BLaER1 (cell line): ENCODE measurements at regions not wholly inside any gene's neighbourhood (a gene's known extent, or its start where the extent isn't known, plus 50 kb on each side); places are given as distances from the start of the nearest gene placed in this dataset.

Experiments
- H3K27ac ChIP-seq: shearing (Covaris generic); formaldehyde crosslinking; 2 replicates; pipeline ENCODE4 v1.8.1; 2022
- H3K27me3 ChIP-seq: shearing (Covaris generic); formaldehyde crosslinking; 2 replicates; pipeline ENCODE4 v1.8.1; 2022
- H3K36me3 ChIP-seq: shearing (Covaris generic); formaldehyde crosslinking; 2 replicates; pipeline ENCODE4 v1.8.1; 2022
- H3K4me1 ChIP-seq: shearing (Covaris generic); formaldehyde crosslinking; 2 replicates; pipeline ENCODE4 v1.8.1; 2022
- H3K4me2 ChIP-seq: shearing (Covaris generic); formaldehyde crosslinking; 2 replicates; pipeline ENCODE4 v1.8.1; 2022
- H3K4me3 ChIP-seq: shearing (Covaris generic); formaldehyde crosslinking; 2 replicates; pipeline ENCODE4 v1.8.1; 2022
- H3K9ac ChIP-seq: shearing (Covaris generic); formaldehyde crosslinking; 2 replicates; pipeline ENCODE4 v1.8.1; 2022
- H3K9me3 ChIP-seq: shearing (Covaris generic); formaldehyde crosslinking; 2 replicates; pipeline ENCODE4 v1.8.1; 2022
- H4K20me1 ChIP-seq: shearing (Covaris generic); formaldehyde crosslinking; 2 replicates; pipeline ENCODE4 v1.8.1; 2022
- Cebpa-rat ChIP-seq: shearing (Covaris generic); IDR thresholded peaks from 2 replicates; pipeline ENCODE4 v1.8.1; 2022

DNA sequence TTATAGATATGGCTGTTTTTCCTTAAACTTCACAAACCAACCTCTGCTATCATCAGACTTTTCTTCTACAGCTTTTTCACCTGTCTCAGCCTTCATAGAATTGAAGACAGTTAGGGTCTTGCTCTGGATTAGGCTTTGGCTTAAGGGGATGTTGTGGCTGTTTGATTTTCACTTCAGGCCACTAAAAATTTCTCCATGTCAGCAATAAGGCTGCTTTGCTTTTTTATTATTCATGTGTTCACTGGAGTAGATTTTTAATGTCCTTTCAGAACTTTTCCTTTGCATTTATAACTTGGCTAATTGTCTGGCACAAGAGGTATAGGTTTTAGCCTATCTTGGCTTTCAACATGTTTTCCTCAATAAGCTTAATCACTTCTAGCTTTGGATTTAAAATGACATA is 392.6 kb downstream of the RFPL4B start:
- Histone ChIP-seq H3K27me3 (no peaks in the 10 kb centered on the region), H3K4me1 (no peaks in the 10 kb centered on the region), H3K9ac (no peak overlapping the region), H3K36me3 (no peaks in the 10 kb centered on the region), H3K9me3 (no peaks in the 10 kb centered on the region), H3K27ac (no peak overlapping the region), H3K4me3 (no peak overlapping the region), H4K20me1 (no peaks in the 10 kb centered on the region), H3K4me2 (no peak overlapping the region)
- no peak for TF ChIP-seq Cebpa-rat

DNA sequence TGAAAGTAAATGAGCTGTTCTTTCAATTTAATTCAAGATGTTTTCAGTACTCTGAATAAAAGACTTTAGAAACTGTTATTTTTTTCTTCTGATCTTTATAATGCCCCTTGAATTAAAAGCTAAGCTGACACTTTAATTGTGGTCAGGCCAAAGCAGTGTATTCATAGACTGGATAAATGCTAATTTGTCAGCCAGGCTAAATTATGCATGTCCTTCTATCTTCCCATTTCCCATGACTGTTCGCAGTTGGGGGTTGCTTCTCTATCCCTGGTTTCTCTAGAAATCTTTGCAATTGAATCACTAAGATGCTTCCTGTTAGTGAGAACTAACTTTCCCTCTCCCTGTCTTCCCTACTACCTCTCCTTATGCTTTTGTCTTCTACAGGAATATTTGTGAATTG is 396.2 kb downstream of the RFPL4B start:
- no peaks in the 10 kb centered on the region for H3K9me3 ChIP-seq
- no peak overlapping the region for H3K4me3 ChIP-seq
- H3K9ac ChIP-seq = no peak overlapping the region
- H3K4me1 ChIP-seq = no peaks in the 10 kb centered on the region
- no peak for TF ChIP-seq Cebpa-rat
- no peak overlapping the region for H3K4me2 ChIP-seq
- no peaks in the 10 kb centered on the region for H3K36me3 ChIP-seq
- no peak overlapping the region for H3K27ac ChIP-seq
- no peaks in the 10 kb centered on the region for H3K27me3 ChIP-seq
- no peaks in the 10 kb centered on the region for H4K20me1 ChIP-seq

DNA sequence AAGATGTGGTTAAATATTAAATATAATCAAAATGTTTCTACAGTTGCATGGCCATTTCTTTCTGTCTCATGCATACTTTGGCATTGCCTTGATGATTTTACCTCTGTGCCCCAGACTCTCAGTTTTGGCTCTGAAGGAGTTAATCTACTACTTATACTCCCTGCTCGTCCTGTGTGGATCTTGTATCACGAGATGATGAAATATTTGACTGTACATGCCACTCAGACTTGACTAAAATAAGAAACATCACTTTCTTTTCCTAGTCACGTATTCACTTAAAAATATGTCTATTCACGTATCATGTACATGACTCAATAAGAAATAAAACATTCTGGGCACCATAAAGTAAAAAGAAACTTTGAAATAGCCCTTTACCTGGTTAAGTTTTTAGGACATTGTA is 397.7 kb downstream of the RFPL4B start:
- Histone ChIP-seq H4K20me1 (no peaks in the 10 kb centered on the region), H3K4me2 (no peak overlapping the region), H3K4me3 (no peak overlapping the region), H3K36me3 (no peaks in the 10 kb centered on the region), H3K9ac (no peak overlapping the region), H3K27me3 (no peaks in the 10 kb centered on the region), H3K27ac (no peak overlapping the region), H3K4me1 (no peaks in the 10 kb centered on the region), H3K9me3 (no peaks in the 10 kb centered on the region)
- TF ChIP-seq Cebpa-rat = no peak

DNA sequence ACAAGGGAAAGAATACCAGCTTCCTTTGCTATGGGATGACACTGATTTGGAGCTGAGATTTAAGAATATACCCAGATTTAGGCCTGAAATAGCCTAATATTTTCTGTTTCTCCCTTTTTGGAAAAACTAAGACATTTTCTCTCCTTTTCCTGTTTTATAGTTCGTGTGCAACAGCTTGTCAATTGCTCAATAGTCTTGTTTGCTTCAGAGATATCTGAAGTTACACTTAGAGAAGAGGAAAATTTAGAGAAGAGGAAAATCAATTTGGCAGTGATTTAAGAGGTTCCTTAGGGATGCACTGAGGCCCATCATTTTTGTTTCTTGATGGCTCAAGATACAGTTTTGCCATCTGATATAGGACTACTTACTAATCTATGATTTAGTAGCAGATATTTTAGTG is 398.6 kb downstream of the RFPL4B start:
- Histone ChIP-seq H3K9me3 (no peaks in the 10 kb centered on the region), H3K36me3 (no peaks in the 10 kb centered on the region), H3K4me2 (no peak overlapping the region), H3K27ac (no peak overlapping the region), H3K9ac (no peak overlapping the region), H3K27me3 (no peaks in the 10 kb centered on the region), H3K4me3 (no peak overlapping the region), H4K20me1 (no peaks in the 10 kb centered on the region), H3K4me1 (no peaks in the 10 kb centered on the region)
- TF ChIP-seq Cebpa-rat = no peak

DNA sequence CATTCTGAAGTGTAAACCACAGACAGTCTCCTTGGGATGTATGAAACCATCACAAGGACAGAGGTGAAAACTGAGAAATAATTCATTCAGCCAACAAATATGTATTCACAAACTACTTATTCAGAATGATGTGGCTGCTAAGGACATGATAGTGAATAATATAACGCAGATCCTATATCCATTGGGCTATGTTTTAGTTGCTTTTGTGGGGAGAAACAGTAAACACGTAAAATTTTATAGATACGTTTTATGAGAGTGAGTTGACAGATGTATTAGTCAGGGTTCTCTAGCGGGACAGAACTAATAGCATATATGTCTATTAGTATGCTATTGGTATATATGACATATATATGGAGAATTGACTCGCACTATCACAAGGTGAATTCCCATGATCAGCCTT is 402.5 kb downstream of the RFPL4B start:
- Histone ChIP-seq H3K27ac (no peak overlapping the region), H3K9ac (no peak overlapping the region), H3K4me3 (no peak overlapping the region), H3K4me1 (no peaks in the 10 kb centered on the region), H3K4me2 (no peak overlapping the region), H3K36me3 (no peaks in the 10 kb centered on the region), H3K9me3 (no peaks in the 10 kb centered on the region), H4K20me1 (no peaks in the 10 kb centered on the region), H3K27me3 (no peaks in the 10 kb centered on the region)
- no peak for TF ChIP-seq Cebpa-rat

DNA sequence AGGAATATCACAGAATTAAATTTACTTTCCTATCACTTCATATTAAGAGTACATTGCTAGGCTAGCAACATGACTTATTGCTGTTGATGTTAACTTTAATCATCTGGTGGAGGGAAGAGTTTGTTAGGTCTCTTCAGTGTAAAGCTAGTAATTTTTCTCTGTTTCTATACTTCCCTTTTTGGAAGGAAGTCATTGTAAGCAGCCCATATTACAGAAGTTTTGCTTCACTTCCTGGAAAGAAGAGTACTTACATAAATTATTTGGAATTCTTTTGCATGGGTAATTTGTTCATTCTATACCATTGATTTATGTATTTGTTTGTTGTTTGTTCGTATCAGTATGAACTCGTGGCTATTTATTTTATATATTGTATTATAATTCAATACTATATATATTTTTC is 405.2 kb downstream of the RFPL4B start:
- no peak overlapping the region for H3K9ac ChIP-seq
- no peaks in the 10 kb centered on the region for H3K4me1 ChIP-seq
- no peaks in the 10 kb centered on the region for H3K27me3 ChIP-seq
- no peak overlapping the region for H3K4me2 ChIP-seq
- H3K36me3 ChIP-seq = no peaks in the 10 kb centered on the region
- no peaks in the 10 kb centered on the region for H3K9me3 ChIP-seq
- no peak overlapping the region for H3K4me3 ChIP-seq
- H3K27ac ChIP-seq = no peak overlapping the region
- H4K20me1 ChIP-seq = no peaks in the 10 kb centered on the region
- no peak for TF ChIP-seq Cebpa-rat

DNA sequence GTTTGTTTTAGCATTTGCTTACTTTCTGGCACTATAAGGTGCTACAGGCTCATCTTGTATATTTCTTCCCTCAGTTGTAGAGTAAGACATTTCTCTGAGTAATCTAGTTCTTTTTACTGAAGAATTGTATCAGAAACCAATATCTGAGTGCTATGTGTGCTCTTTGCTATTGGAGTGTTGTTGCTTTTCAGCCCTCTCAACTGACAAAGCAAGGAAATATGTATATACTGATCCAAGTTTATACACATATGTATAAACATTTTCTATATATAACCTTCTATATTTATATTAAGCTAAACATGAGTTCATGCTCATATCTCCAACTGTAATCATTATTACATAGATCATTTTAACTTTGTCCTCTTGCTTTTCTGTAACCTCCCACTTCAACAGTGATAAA is 405.7 kb downstream of the RFPL4B start:
- Histone ChIP-seq H3K9me3 (no peaks in the 10 kb centered on the region), H3K4me2 (no peak overlapping the region), H3K27me3 (no peaks in the 10 kb centered on the region), H3K4me3 (no peak overlapping the region), H3K27ac (no peak overlapping the region), H3K36me3 (no peaks in the 10 kb centered on the region), H3K4me1 (no peaks in the 10 kb centered on the region), H3K9ac (no peak overlapping the region), H4K20me1 (no peaks in the 10 kb centered on the region)
- TF ChIP-seq Cebpa-rat = no peak

DNA sequence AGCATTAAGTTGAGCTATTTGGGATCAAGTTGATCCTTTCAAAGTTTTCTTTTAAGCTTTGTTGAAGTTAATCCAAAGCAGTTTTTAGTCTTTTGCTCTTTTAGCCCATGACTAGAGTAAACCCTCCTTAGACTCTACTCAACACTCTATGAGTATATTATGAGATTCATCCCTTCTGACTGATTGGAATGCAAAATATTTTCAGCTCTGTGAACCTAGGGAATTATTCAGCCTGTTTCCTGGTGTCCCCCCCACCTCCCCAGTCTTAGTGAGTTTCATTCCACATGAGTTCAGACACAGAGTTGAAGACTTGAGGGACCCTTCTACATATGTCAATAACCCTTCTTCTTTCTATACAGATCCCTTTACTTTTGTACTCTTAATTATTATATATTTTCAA is 413.7 kb downstream of the RFPL4B start:
- H3K4me3 ChIP-seq = no peak overlapping the region
- no peak overlapping the region for H3K9ac ChIP-seq
- no peak overlapping the region for H3K27ac ChIP-seq
- no peaks in the 10 kb centered on the region for H3K36me3 ChIP-seq
- no peak overlapping the region for H3K4me2 ChIP-seq
- no peak for TF ChIP-seq Cebpa-rat
- no peaks in the 10 kb centered on the region for H4K20me1 ChIP-seq
- no peaks in the 10 kb centered on the region for H3K9me3 ChIP-seq
- no peaks in the 10 kb centered on the region for H3K27me3 ChIP-seq
- no peaks in the 10 kb centered on the region for H3K4me1 ChIP-seq

DNA sequence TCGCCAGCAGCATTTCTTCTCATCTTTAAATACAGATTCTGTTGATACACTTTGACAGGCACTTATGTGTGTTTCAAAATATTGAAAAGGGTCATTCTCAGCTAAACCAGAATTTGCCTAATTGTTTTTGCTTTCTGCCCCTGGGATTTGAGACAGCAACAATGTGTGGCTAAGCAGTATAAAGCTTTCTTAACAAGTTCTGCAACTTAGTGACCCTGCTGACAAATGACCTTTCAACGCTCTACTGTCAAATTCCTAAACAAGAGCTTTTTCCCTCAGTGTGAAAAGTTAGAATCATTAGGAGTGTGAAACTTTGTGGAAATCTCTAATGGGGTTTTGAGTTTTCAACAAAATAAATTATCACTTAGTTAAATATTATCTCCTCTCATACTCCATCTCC is 414.6 kb downstream of the RFPL4B start:
- Histone ChIP-seq H3K27ac (no peak overlapping the region), H3K36me3 (no peaks in the 10 kb centered on the region), H3K4me1 (no peaks in the 10 kb centered on the region), H3K27me3 (no peaks in the 10 kb centered on the region), H3K4me2 (no peak overlapping the region), H3K9me3 (0 out of 2 replicates have a peak, but pooled peaks cover under 1% of the 10 kb centered on the region), H4K20me1 (no peaks in the 10 kb centered on the region), H3K9ac (no peak overlapping the region), H3K4me3 (no peak overlapping the region)
- TF ChIP-seq Cebpa-rat = no peak

DNA sequence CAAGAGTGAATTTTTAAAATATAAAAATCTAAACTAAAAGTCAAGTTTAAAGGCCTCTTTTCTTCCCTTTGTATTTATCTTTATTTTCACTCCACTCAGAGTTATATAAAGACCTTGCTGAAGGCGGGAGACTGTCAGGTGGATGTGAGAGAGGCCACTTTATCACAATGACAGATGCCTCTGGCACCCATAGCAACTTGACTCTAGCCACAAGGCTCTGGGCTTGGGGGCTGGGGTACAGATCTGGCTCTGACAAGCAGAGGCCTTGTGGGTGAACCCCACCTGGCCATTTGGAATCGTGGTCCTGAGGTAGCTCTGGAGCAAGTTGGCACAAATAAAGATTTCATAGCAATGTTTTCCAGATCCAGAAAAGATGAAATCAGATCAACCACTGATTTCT is 417.2 kb downstream of the RFPL4B start:
- TF ChIP-seq Cebpa-rat = no peak

DNA sequence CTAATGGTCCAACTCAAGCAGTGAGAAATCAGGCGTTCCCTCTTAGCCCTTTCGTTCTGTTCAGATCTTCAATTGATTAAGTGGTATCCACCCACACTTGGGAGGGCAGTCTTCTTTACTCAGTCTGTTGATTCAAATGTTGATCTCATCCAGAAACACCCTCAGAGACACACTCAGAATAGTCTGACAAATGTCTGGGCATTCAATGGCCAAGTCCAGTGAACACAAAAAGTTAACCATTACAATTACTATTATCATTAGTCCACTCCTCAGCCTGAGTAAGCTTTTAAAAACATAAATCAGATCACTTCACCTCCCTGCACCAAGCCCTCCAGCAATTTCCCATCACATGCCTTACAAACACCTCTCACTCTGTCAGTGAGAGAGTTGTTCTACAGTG is 423.2 kb downstream of the RFPL4B start:
- no peak overlapping the region for H3K9ac ChIP-seq
- H4K20me1 ChIP-seq = no peaks in the 10 kb centered on the region
- no peaks in the 10 kb centered on the region for H3K4me1 ChIP-seq
- H3K27me3 ChIP-seq = no peaks in the 10 kb centered on the region
- H3K36me3 ChIP-seq = no peaks in the 10 kb centered on the region
- no peak overlapping the region for H3K27ac ChIP-seq
- peaks cover 16% of the 10 kb centered on the region for H3K9me3 ChIP-seq
- TF ChIP-seq Cebpa-rat = no peak
- no peak overlapping the region for H3K4me2 ChIP-seq
- no peak overlapping the region for H3K4me3 ChIP-seq

More for the DNA sequence above, 417.2 kb downstream of the RFPL4B start:
- no peak overlapping the region for H3K27ac ChIP-seq
- no peaks in the 10 kb centered on the region for H3K4me1 ChIP-seq
- no peaks in the 10 kb centered on the region for H3K36me3 ChIP-seq
- no peaks in the 10 kb centered on the region for H4K20me1 ChIP-seq
- no peak overlapping the region for H3K9ac ChIP-seq
- no peak overlapping the region for H3K4me3 ChIP-seq
- H3K9me3 ChIP-seq = peaks cover 16% of the 10 kb centered on the region
- H3K4me2 ChIP-seq = no peak overlapping the region
- no peaks in the 10 kb centered on the region for H3K27me3 ChIP-seq
